ENCODE measurements at regions not wholly inside any gene's neighbourhood (a gene's known extent, or its start where the extent isn't known, plus 50 kb on each side); places are given as distances from the start of the nearest gene placed in this dataset.

- DNase-seq (ENCODE audit: low read depth in 4 of 4, low spot score in 1 of 4) = no peak
Measured at GRCh38 chr14:53807542-53807941, 149.1 kb downstream of the BMP4 start.

- DNase-seq (ENCODE audit: low read depth in 4 of 4, low spot score in 1 of 4) = no peak
Measured at GRCh38 chr14:53807108-53807507, 149.5 kb downstream of the BMP4 start.

GRCh38 chr14:53796734-53797133, 159.9 kb downstream of the BMP4 start:
- no peak for DNase-seq (ENCODE audit: low read depth in 4 of 4, low spot score in 1 of 4)

- no peak for DNase-seq (ENCODE audit: low read depth in 4 of 4, low spot score in 1 of 4)
Measured at GRCh38 chr14:53793790-53794505, 162.7 kb downstream of the BMP4 start.

DNA sequence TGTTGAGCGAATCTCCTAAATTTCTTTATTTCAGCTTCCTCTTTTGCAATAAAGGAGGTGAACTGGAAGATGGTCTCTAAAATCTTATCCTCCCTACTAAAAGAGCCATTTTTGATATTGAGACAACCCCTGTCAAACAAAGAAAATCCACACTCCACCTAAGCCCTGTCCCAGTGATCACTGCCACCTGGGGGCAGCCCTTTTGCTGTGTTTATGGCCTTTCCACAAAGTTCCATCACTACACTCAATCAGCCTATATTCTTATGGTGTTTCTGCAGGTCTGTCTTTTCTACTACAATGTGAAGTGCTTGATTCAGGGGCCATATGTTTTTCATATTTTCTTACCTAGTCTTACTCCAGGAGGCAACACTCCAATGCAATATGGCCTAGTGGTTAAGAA, 163.7 kb downstream of the BMP4 start:
- no peak for DNase-seq (ENCODE audit: low read depth in 4 of 4, low spot score in 1 of 4)

DNA sequence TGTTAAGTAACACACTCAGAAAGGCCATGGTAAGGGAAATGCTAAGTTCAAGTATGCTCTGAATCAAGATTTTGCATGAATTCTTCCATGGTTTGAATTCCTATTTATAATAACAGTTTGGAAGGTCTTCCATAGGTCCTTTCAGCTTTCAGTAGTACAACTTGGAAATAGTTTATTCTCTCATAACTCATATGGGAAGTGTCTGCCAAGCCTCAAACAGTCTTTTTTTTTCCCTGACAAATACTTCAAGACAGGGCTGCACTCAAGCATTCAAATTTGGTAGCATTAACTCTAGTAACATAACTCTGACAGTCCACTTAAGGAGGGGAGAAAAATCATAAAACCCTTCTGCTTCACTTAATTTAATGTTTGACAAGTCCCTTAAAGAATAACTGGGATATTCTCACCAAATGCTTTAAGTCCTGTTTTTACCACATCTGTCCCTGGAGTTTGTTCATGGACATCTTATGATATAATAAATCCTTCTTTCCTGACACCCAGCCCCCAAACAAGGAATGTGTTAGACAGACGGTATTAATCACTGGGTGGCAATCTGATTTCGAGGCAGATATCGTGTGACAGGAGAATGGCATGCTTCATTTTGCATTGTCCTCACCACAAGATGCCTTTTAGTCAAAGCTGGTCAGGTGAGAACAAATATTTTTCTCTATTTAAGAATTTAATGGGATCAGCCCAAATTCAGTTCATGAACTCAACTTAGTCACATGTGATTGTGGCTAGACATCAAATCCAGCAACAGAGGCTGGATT, 165.7 kb downstream of the BMP4 start:
- DNase-seq (ENCODE audit: low read depth in 4 of 4, low spot score in 1 of 4) = no peak

- DNase-seq (ENCODE audit: low read depth in 4 of 4, low spot score in 1 of 4) = no peak
Measured at GRCh38 chr14:53788566-53788965, 168.1 kb downstream of the BMP4 start.

DNA sequence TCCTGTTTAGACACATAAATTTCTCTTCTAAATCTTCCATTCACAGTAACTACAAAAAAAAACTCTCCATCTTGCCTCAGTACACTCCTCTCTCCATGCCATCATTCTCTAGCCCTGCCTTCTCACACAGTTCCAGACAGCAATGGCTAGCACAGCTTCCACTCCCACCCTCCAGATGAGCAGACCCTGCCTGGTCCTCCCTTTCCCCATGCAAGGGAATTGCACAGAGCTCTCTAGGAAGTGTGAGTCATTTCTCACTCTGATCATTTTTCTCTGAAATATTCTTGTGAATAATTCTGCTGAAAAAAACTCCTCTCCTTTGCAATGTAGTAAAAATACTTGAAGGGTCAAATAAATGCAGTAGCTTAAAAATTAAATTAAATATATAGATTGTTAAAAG, 170.6 kb downstream of the BMP4 start:
- no peak for DNase-seq (ENCODE audit: low read depth in 4 of 4, low spot score in 1 of 4)

DNA sequence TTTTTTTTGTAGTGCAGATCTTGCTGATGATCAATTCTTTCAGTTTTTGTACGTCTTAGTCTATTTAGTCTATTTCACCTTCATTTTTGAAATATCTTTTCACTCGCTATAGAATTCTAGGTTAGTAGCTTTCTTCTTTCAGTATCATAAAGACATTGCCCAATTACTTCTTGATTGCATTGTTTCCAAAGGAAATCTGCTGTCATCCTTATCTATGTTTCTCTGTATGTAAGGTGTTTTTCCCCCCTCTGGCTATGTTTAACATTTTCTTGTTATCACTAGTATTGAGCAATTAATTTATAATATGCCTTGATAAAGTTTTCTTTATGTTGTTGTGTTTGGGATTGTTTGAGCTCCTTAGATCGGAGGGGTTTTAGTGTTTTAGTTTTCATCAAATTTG, 171.9 kb downstream of the BMP4 start:
- no peak for DNase-seq (ENCODE audit: low read depth in 4 of 4, low spot score in 1 of 4)

DNA sequence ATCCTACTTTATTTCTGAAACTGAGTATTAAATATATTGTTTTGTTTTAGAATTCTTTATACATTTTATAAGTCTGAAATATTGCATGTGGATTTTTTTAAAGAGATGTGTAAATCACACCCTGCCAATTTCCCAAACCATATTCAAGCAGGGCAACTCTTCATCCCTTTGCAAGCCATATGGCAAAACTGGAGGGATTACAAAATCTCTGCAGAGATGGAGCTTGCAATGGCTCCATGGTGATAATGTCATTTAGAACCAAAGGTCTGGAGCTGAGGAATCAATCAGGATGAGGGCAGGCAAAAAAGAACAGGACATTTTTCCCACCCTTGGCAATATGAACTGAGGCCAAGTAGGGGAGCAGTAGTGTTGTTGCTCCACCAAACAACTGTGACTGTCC, 173.4 kb downstream of the BMP4 start:
- no peak for DNase-seq (ENCODE audit: low read depth in 4 of 4, low spot score in 1 of 4)

GRCh38 chr14:53780051-53780555, 176.5 kb downstream of the BMP4 start:
- no peak for DNase-seq (ENCODE audit: low read depth in 4 of 4, low spot score in 1 of 4)

DNA sequence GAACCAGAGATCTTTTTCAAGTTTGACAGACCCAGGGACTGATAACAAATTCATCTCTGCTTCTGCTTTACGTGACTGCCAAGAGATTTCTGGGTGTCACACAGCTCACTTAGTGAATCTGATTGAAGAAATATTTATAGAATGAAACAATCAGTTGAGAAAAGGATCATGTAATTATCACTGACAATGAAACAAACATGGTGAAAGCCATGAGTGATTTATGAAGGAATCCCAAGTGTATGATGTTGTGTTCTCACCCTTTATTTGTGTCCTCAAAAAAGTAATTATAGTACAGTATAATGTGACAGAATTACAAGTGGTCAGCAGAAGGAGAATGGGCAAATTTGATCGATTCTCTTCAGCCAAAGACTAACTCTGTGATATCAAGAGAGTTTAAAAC, 177.3 kb downstream of the BMP4 start:
- DNase-seq (ENCODE audit: low read depth in 4 of 4, low spot score in 1 of 4) = no peak

DNA sequence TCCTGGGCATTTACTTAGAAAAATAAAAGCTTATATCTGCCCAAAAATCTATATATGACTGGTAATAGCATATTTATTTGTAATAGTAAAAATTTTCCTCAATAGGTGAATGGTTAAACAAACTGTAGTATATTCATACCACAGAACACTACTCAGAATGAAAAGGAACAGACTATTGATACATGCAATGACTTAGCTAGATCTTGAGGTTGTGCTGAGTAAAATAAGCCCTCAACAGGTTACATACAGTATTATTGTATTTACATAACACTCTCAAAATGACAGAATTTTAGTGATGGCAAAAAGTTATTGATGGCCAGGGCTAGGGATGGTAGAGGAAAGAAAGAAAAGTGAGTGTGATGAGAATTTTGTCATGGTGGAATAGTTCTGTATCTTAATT, 178.4 kb downstream of the BMP4 start:
- no peak for DNase-seq (ENCODE audit: low read depth in 4 of 4, low spot score in 1 of 4)

DNA sequence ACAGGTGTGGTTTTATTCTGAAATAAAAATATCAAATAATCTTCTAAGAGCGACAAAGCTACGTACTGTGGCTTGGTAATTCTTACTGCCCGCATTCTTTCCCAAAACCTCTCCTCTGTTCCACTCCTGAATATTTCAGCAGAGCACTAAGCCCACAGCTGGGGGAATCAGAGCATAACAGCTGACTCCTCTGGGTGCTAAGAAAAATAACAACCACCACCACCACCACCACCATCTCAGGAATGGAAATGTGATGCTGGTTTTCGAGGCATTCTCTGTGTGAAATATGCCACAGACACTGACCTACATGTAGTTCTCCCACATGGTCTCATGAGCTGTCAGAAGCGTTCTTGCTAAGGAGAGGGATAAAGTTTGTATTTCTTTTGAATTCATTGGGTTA, 183.7 kb downstream of the BMP4 start:
- no peak for DNase-seq (ENCODE audit: low read depth in 4 of 4, low spot score in 1 of 4)

GRCh38 chr14:53767566-53767965, 189.1 kb downstream of the BMP4 start:
- DNase-seq (ENCODE audit: low read depth in 4 of 4, low spot score in 1 of 4) = no peak

GRCh38 chr14:53766601-53767000, 190.0 kb downstream of the BMP4 start:
- DNase-seq (ENCODE audit: low read depth in 4 of 4, low spot score in 1 of 4) = no peak

DNA sequence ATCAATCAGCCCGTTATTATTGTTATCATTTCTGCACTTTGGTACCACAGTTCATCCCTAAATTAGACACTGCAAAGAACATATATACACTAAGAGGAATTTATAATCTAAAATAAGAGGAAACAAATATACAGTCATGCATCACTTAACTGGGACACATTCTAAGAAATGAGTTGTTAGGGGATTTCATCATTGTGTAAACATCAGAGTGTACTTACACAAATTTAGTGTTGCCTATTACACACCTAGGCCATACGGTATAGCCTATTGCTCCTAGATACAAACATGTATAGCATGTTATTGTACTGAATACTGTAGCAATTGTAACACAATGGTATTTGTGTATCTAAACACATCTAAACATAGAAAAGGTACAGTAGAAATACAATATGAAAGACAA, 190.5 kb downstream of the BMP4 start:
- DNase-seq (ENCODE audit: low read depth in 4 of 4, low spot score in 1 of 4) = no peak

DNA sequence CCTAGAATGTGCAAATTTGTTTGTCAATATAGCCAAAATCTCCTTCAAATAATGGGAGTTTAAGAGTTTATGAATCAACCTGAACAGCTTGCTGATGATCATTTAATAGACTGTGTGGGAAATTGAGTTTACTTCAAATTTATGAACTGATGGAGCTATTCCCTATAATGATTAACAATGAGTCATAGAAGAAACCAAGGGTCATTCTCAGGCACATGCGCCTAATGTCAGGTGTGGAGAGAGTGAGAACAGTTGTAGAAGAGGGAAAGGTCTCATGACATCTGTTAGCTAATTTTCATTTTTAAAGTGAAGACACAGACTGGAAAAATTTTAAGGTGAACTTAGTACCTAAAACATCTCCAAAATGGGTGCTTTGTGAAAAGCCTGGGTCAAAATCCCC, 191.8 kb downstream of the BMP4 start:
- no peak for DNase-seq (ENCODE audit: low read depth in 4 of 4, low spot score in 1 of 4)

DNA sequence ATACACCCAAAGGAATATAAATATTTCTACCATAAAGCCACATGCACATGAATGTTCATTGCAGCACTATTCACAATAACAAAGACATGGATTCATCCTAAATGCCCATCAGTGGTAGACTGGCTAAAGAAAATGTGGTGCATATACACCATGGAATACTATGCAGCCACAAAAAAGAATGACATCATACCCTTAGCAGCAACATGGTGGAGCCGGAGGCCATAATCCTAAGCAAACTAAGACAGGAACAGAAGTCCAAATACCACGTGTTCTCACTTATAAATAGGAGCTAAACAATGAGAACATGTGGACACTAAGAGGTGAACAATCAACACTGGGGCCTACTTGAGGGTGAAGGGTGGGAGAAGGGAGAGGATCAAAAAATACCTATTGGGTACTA, 198.5 kb downstream of the BMP4 start:
- DNase-seq (ENCODE audit: low read depth in 4 of 4, low spot score in 1 of 4) = no peak

- DNase-seq (ENCODE audit: low read depth in 4 of 4, low spot score in 1 of 4) = no peak
Measured at GRCh38 chr14:53757732-53758131, 198.9 kb downstream of the BMP4 start.

GRCh38 chr14:53751650-53752049, 205.0 kb downstream of the BMP4 start:
- DNase-seq (ENCODE audit: low read depth in 4 of 4, low spot score in 1 of 4) = no peak

DNA sequence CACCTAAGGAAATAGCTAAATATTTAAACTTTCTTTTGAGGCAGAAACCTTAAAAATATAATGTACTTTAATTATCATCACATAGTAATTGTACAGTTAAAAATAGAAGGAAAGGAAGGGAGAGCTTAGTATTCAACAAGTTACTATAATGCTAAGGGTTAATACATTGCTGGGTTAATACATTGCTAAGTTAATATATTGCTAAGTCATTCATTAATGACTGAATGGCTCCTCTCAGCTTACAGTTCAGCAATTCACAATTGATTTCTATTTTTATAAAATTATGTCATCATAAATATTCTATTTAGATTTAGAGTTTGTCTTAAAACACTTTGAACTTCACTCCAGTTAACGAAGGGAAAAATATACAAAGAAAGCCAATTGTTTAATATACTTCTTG, 207.9 kb downstream of the BMP4 start:
- no peak for DNase-seq (ENCODE audit: low read depth in 4 of 4, low spot score in 1 of 4)

- no peak for DNase-seq (ENCODE audit: low read depth in 4 of 4, low spot score in 1 of 4)
Measured at GRCh38 chr14:53744857-53745256, 211.8 kb downstream of the BMP4 start.
